ENCODE measurements at regions not wholly inside any gene's neighbourhood (a gene's known extent, or its start where the extent isn't known, plus 50 kb on each side); places are given as distances from the start of the nearest gene placed in this dataset.

- no peak for TF ChIP-seq POLR2A (IDR thresholded peaks at IDR 0.05)
- TF ChIP-seq, protein P1, sequence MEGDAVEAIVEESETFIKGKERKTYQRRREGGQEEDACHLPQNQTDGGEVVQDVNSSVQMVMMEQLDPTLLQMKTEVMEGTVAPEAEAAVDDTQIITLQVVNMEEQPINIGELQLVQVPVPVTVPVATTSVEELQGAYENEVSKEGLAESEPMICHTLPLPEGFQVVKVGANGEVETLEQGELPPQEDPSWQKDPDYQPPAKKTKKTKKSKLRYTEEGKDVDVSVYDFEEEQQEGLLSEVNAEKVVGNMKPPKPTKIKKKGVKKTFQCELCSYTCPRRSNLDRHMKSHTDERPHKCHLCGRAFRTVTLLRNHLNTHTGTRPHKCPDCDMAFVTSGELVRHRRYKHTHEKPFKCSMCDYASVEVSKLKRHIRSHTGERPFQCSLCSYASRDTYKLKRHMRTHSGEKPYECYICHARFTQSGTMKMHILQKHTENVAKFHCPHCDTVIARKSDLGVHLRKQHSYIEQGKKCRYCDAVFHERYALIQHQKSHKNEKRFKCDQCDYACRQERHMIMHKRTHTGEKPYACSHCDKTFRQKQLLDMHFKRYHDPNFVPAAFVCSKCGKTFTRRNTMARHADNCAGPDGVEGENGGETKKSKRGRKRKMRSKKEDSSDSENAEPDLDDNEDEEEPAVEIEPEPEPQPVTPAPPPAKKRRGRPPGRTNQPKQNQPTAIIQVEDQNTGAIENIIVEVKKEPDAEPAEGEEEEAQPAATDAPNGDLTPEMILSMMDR (IDR thresholded peaks at IDR 0.05), result no peak
- intact Hi-C loops (cut with DNase I), result loop anchor here (5.0 to 10.0 kb wide), 3 partner anchors 345 to 525 kb away; no protein-coding TSS in a partner anchor
These were observed 71.8 kb downstream of the GPR6 start for GRCh38 chr6:110049696-110050439.

More at GRCh38 chr6:110049696-110050439, 71.8 kb downstream of the GPR6 start:
- 64 to 76% methylated on average over 11 of the region's 11 CpGs for WGBS, 2 donors
- no peak for DNase-seq
- Histone ChIP-seq H3K4me1 (no peaks in the 10 kb centered on the region), H3K36me3 (no peaks in the 10 kb centered on the region), H3K27ac (no peak overlapping the region), H3K9me3 (no peaks in the 10 kb centered on the region), H3K27me3 (no peaks in the 10 kb centered on the region), H3K4me3 (replicated peaks in 1 of 3) (no peak overlapping the region)
